GM12878 (cell line): ENCODE measurements at regions not wholly inside any gene's neighbourhood (a gene's known extent, or its start where the extent isn't known, plus 50 kb on each side); places are given as distances from the start of the nearest gene placed in this dataset.
"Not testable (repeated sequence)": the region's sequence is repeated elsewhere in the genome, so short reads cannot be mapped to it uniquely, and the experiment has no call there.

Experiments
- ATAC-seq: fragments of 200-7000 bp; cut with Tn5 transposase; 3 replicates; pipeline ENCODE4 v1.9.1; 2020; ENCODE audit warnings: mild to moderate bottlenecking, moderate library complexity
- BruUV-seq: library from RNA; stranded (reverse); fragments of 400-500 nt; replicated peaks from 2 replicates; lab custom pipeline; 2021; lab: Mats Ljungman, UMichigan
- CTCF ChIA-PET: fragments of 300-600 bp; sonication (Branson Sonifier 250); formaldehyde crosslinking; extraction: SDS; loops from one replicate; lab custom pipeline; 2021; ENCODE audit warnings: inconsistent platforms; lab: Yijun Ruan, JAX
- POLR2A ChIA-PET: fragments of 350-600 bp; formaldehyde crosslinking; extraction: SDS; loops from one replicate; lab custom pipeline; 2021; ENCODE audit warnings: inconsistent platforms; lab: Charles Lee
- RAD21 ChIA-PET: fragments of 300-600 bp; sonication (Branson Sonifier 250); formaldehyde crosslinking; loops from one replicate; lab custom pipeline; 2023; ENCODE audit warnings: antibody characterized with exemption; ENCODE audit not compliant: unreplicated experiment; lab: Charles Lee
- SMC1A ChIA-PET: fragments of 300-600 bp; sonication (Branson Sonifier 250); formaldehyde crosslinking; loops from one replicate; lab custom pipeline; 2023; ENCODE audit not compliant: unreplicated experiment, uncharacterized antibody; lab: Charles Lee
- DNase-seq: peaks from one replicate; pipeline ENCODE4 v3.0.0-alpha.2; 2011; ENCODE audit warnings: low read depth, low spot score
- FAIRE-seq: peaks from 3 replicates; lab custom pipeline; 2011; peaks lifted over from hg19 to GRCh38; lab: Jason Lieb, UNC
- H2AFZ ChIP-seq: 2 replicates; pipeline ENCODE4 v1.6.0; 2011; ENCODE audit warnings: low read depth, low read length, control low read depth; ENCODE audit not compliant: control insufficient read depth
- H3K27ac ChIP-seq: 2 replicates; pipeline ENCODE4 v1.5.1; 2011; ENCODE audit warnings: control low read depth; ENCODE audit not compliant: control insufficient read depth, insufficient read depth
- H3K27me3 ChIP-seq, 2 experiments: replicated peaks in 1 of 2; 2 replicates each; pipeline versions ENCODE4 v1.6.0 to v1.6.1; 2011; ENCODE audit warnings: low read length in 1 of 2; ENCODE audit not compliant: control insufficient read depth in 2 of 2, insufficient read depth in 2 of 2
- H3K36me3 ChIP-seq, 2 experiments: 2 replicates each; pipeline ENCODE4 v1.5.1; 2011; ENCODE audit warnings: low read length in 1 of 2; ENCODE audit not compliant: control insufficient read depth in 2 of 2, insufficient read depth in 2 of 2
- H3K4me1 ChIP-seq: 2 replicates; pipeline ENCODE4 v1.6.1; 2011; ENCODE audit warnings: mild to moderate bottlenecking, low read length, moderate library complexity, mixed read lengths; ENCODE audit not compliant: control insufficient read depth, insufficient read depth
- H3K4me2 ChIP-seq: 2 replicates; pipeline ENCODE4 v1.6.0; 2011; ENCODE audit warnings: control low read depth; ENCODE audit not compliant: control insufficient read depth, insufficient read depth
- H3K4me3 ChIP-seq: fragments of 200-600 bp; sonication (generic); 2 replicates; pipeline ENCODE4 v1.5.1; 2016
- H3K79me2 ChIP-seq: 2 replicates; pipeline ENCODE4 v1.6.0; 2011; ENCODE audit warnings: low read length; ENCODE audit not compliant: control insufficient read depth, insufficient read depth
- H3K9ac ChIP-seq: 2 replicates; pipeline ENCODE4 v1.8.0; 2011; ENCODE audit warnings: low read length, control low read depth, mixed read lengths; ENCODE audit not compliant: control insufficient read depth, insufficient read depth
- H3K9me3 ChIP-seq: replicated peaks from 3 replicates; pipeline ENCODE4 v1.5.1; 2011; ENCODE audit warnings: mild to moderate bottlenecking, low read length; ENCODE audit not compliant: control insufficient read depth, insufficient read depth
- H4K20me1 ChIP-seq: 2 replicates; pipeline ENCODE4 v1.6.0; 2011; ENCODE audit not compliant: control insufficient read depth, insufficient read depth
- WGBS: methylation state at CpG from one replicate; pipeline ENCODE4 v1.1.6; 2016; ENCODE audit warnings: low lambda C conversion rate; ENCODE audit not compliant: insufficient replicate concordance, insufficient coverage; ENCODE audit errors: missing lambda C conversion rate; 5-methylcytosine and 5-hydroxymethylcytosine counted together
- in situ Hi-C: fragments of 300-500 bp; cut with MboI; formaldehyde crosslinking; loops from 9 replicates; pipeline ENCODE4 v1.14.3; 2018; ENCODE audit warnings: mixed read lengths
- intact Hi-C: fragments of 100-400 bp; cut with micrococcal nuclease; formaldehyde crosslinking; loops from one replicate; pipeline ENCODE4 v1.14.2; 2022; ENCODE audit not compliant: unreplicated experiment

DNA sequence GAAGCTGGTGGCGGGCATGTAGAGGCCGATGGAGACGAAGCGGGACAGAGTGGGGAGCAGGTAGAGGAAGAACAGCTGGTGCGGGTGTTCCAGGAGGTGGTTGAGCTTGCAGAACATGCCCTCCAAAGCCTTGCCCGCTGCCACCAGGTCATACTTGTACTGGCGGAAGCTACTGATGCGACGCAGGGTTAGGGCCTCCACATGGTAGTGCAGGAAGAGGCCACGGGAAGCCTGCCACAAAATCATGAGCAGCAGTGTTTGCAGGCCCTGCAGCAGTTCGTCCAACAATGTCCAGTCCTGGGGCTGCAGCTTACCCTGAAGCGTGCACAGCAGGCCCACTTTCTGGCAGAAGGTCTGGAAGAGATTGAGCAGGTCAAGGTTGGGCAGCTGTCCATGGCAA is 85.6 kb downstream of the LIMS4 start:
- FAIRE-seq, H3K79me2 ChIP-seq, DNase-seq, H3K4me3 ChIP-seq, SMC1A ChIA-PET, H4K20me1 ChIP-seq, H3K9ac ChIP-seq, H3K27me3 ChIP-seq, BruUV-seq, H3K27ac ChIP-seq, H3K9me3 ChIP-seq, H3K4me2 ChIP-seq, H3K4me1 ChIP-seq, H3K36me3 ChIP-seq, H2AFZ ChIP-seq, intact Hi-C loops, CTCF ChIA-PET, in situ Hi-C loops, RAD21 ChIA-PET, ATAC-seq, POLR2A ChIA-PET: not testable (repeated sequence)
- WGBS = 44% methylated on average over 4 of the region's 12 CpGs

DNA sequence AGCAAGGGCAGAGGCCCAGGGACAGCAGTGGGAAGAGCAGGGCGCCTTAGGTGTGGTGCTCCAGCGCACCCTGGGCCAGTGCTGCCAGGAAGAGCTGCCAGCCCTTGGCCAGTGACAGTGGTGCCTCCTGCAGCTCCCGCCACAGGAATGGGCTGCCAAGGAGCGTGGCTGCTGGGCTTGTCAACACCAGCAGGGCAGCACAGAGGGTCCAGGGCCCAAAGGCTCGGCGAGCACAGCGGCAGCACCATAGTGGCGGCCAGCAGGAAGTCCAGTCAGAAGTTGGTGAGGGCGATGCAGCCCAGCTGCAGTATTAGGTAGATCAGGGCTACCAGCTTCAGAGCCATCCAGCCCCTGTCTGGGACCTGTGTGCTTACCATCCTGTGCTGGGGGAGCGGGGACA is 86.1 kb downstream of the LIMS4 start:
- H3K36me3 ChIP-seq, CTCF ChIA-PET, DNase-seq, FAIRE-seq, H3K79me2 ChIP-seq, H3K4me2 ChIP-seq, intact Hi-C loops, H3K27me3 ChIP-seq, in situ Hi-C loops, RAD21 ChIA-PET, POLR2A ChIA-PET, H3K27ac ChIP-seq, ATAC-seq, H3K4me3 ChIP-seq, SMC1A ChIA-PET, H2AFZ ChIP-seq, H3K9ac ChIP-seq, BruUV-seq, H3K9me3 ChIP-seq, H4K20me1 ChIP-seq, H3K4me1 ChIP-seq: not testable (repeated sequence)
- 54% methylated on average over 5 of the region's 10 CpGs for WGBS

DNA sequence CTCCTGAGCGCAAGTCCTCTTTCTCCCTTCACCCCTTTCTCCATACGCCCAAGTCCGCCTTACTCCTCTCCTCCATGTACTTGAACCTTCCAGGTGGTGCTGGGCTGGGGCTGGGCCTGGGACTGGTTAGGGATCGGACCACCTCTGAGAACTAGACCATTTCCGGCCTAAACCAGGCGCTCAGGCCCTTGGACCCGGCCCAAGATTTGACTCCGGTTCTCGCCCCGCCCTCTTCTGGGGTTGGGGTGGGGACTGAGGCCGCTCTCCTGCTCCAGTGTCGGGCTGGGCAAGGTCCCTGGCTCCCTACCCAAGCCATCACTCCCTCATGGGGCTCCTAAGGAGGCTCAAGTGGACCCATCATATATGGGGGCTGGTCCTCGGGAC is 87.9 kb downstream of the LIMS4 start:
- no CpG with 5 or more reads among the region's 13 CpGs for WGBS
- not testable (repeated sequence) for FAIRE-seq

DNA sequence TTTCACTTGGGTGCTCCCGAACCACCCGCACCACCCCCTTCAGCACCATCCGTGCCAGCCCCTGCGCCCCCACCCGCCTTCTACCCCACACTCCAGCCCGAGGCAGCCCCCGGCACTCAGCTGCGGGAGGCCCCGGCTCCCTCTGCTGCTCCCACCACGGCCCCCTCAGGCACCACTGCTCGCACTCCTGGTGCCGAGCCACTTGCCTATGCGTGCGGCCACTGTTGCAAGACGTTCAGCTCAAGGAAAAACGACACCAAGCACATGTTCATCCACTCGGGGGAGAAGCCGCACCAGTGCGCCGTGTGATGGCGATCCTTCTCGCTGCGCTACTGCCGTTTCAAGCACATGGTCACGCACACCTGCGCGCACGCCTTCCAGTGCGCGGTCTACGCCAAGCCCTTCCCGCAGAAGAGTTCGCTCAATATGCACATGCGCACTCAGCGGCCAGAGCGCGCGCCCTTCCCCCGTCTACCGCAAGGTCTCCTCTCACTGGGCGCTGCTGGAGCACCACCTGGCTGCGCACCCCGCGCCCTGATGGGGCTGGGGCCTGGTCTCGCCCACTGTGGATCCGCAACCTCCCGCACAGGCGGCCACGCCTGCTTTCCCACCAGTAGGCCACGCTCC is 88.4 kb downstream of the LIMS4 start:
- ATAC-seq = peak; percentile 56
- H3K9ac ChIP-seq, H3K4me3 ChIP-seq, H3K27ac ChIP-seq, H4K20me1 ChIP-seq, H3K36me3 ChIP-seq, RAD21 ChIA-PET, BruUV-seq, H3K27me3 ChIP-seq, DNase-seq, H3K9me3 ChIP-seq, SMC1A ChIA-PET, H3K79me2 ChIP-seq, H2AFZ ChIP-seq, H3K4me1 ChIP-seq, CTCF ChIA-PET, FAIRE-seq, in situ Hi-C loops, intact Hi-C loops, H3K4me2 ChIP-seq, POLR2A ChIA-PET: not testable (repeated sequence)
- WGBS = no CpG with 5 or more reads among the region's 50 CpGs

More for the DNA sequence above, 87.9 kb downstream of the LIMS4 start:
- H3K36me3 ChIP-seq, H3K79me2 ChIP-seq, H3K9ac ChIP-seq, DNase-seq, in situ Hi-C loops, H3K9me3 ChIP-seq, BruUV-seq, H3K4me1 ChIP-seq, H3K4me3 ChIP-seq, CTCF ChIA-PET, SMC1A ChIA-PET, H3K27me3 ChIP-seq, H2AFZ ChIP-seq, POLR2A ChIA-PET, H3K4me2 ChIP-seq, H4K20me1 ChIP-seq, RAD21 ChIA-PET, intact Hi-C loops, H3K27ac ChIP-seq: not testable (repeated sequence)
- ATAC-seq = peak; percentile 15; the same call in 2 of the 3 replicates
